ENCODE measurements at regions not wholly inside any gene's neighbourhood (a gene's known extent, or its start where the extent isn't known, plus 50 kb on each side); places are given as distances from the start of the nearest gene placed in this dataset.
A peak's percentile ranks its signal among the peaks of the same experiment; 100 is the strongest.

GRCh38 chr9:73219985-73220626 lies 68.4 kb downstream of the ANXA1 start:
- no peak for DNase-seq (ENCODE audit: low read depth, low spot score)

GRCh38 chr9:73223594-73223993 lies 71.9 kb downstream of the ANXA1 start:
- DNase-seq (ENCODE audit: low read depth, low spot score) = no peak

GRCh38 chr9:73229543-73229942 lies 77.9 kb downstream of the ANXA1 start:
- no peak for DNase-seq (ENCODE audit: low read depth, low spot score)

- no peak for DNase-seq (ENCODE audit: low read depth, low spot score)
Measured at GRCh38 chr9:73230251-73230650, 78.6 kb downstream of the ANXA1 start.

GRCh38 chr9:73231203-73231602 lies 79.5 kb downstream of the ANXA1 start:
- DNase-seq (ENCODE audit: low read depth, low spot score) = no peak

- DNase-seq (ENCODE audit: low read depth, low spot score) = no peak
Measured at GRCh38 chr9:73233359-73234007, 81.8 kb downstream of the ANXA1 start.

GRCh38 chr9:73234008-73234360 lies 82.3 kb downstream of the ANXA1 start:
- no peak for DNase-seq (ENCODE audit: low read depth, low spot score)

- no peak for DNase-seq (ENCODE audit: low read depth, low spot score)
Measured at GRCh38 chr9:73237140-73237539, 85.5 kb downstream of the ANXA1 start.

GRCh38 chr9:73239570-73240265 lies 88.1 kb downstream of the ANXA1 start:
- DNase-seq (ENCODE audit: low read depth, low spot score) = no peak

GRCh38 chr9:73243078-73243477 lies 91.4 kb downstream of the ANXA1 start:
- no peak for DNase-seq (ENCODE audit: low read depth, low spot score)

GRCh38 chr9:73259086-73259696 lies 107.5 kb downstream of the ANXA1 start:
- no peak for DNase-seq (ENCODE audit: low read depth, low spot score)

- DNase-seq (ENCODE audit: low read depth, low spot score) = no peak
Measured at GRCh38 chr9:73260506-73260905, 108.8 kb downstream of the ANXA1 start.

- no peak for DNase-seq (ENCODE audit: low read depth, low spot score)
Measured at GRCh38 chr9:73264631-73265030, 113.0 kb downstream of the ANXA1 start.

- no peak for DNase-seq (ENCODE audit: low read depth, low spot score)
Measured at GRCh38 chr9:73265876-73266275, 114.2 kb downstream of the ANXA1 start.

GRCh38 chr9:73269430-73270101 lies 117.9 kb downstream of the ANXA1 start:
- DNase-seq (ENCODE audit: low read depth, low spot score) = no peak

GRCh38 chr9:73270967-73271721 lies 119.5 kb downstream of the ANXA1 start:
- DNase-seq (ENCODE audit: low read depth, low spot score) = peak; percentile 28

- DNase-seq (ENCODE audit: low read depth, low spot score) = no peak
Measured at GRCh38 chr9:73280113-73280512, 128.4 kb downstream of the ANXA1 start.

- DNase-seq (ENCODE audit: low read depth, low spot score) = no peak
Measured at GRCh38 chr9:73284377-73284776, 132.7 kb downstream of the ANXA1 start.

- DNase-seq (ENCODE audit: low read depth, low spot score) = no peak
Measured at GRCh38 chr9:73294336-73294735, 142.7 kb downstream of the ANXA1 start.

GRCh38 chr9:73325983-73326382 lies 174.3 kb downstream of the ANXA1 start:
- DNase-seq (ENCODE audit: low read depth, low spot score) = no peak

GRCh38 chr9:73327149-73327548 lies 175.5 kb downstream of the ANXA1 start:
- no peak for DNase-seq (ENCODE audit: low read depth, low spot score)
